Osteoblast (primary cell): ENCODE measurements at regions not wholly inside any gene's neighbourhood (a gene's known extent, or its start where the extent isn't known, plus 50 kb on each side); places are given as distances from the start of the nearest gene placed in this dataset.
"Not testable (repeated sequence)": the region's sequence is repeated elsewhere in the genome, so short reads cannot be mapped to it uniquely, and the experiment has no call there.

ENCODE experiments used
- DNase-seq: peaks from one replicate; pipeline ENCODE4 v3.0.0; 2011; ENCODE audit warnings: low spot score, mixed read lengths; ENCODE audit not compliant: insufficient read length; ENCODE audit errors: missing footprints
- H2AFZ ChIP-seq: 2 replicates; pipeline ENCODE4 v1.6.0; 2011; ENCODE audit warnings: mild to moderate bottlenecking, low read length
- H3K27ac ChIP-seq: 2 replicates; pipeline ENCODE4 v1.5.1; 2011; ENCODE audit warnings: mild to moderate bottlenecking, low read depth, low read length, moderate library complexity
- H3K27me3 ChIP-seq: 2 replicates; pipeline ENCODE4 v1.6.0; 2012; ENCODE audit warnings: mild to moderate bottlenecking, control low read depth, inconsistent platforms, low read length, moderate library complexity; ENCODE audit not compliant: insufficient read depth
- H3K36me3 ChIP-seq: 2 replicates; pipeline ENCODE4 v1.5.1; 2011; ENCODE audit warnings: mild to moderate bottlenecking, low read length, control low read depth, moderate library complexity; ENCODE audit not compliant: insufficient read depth
- H3K4me1 ChIP-seq: 2 replicates; pipeline ENCODE4 v1.5.1; 2011; ENCODE audit warnings: mild to moderate bottlenecking, low read length, control low read depth, moderate library complexity; ENCODE audit not compliant: insufficient read depth
- H3K4me2 ChIP-seq: 2 replicates; pipeline ENCODE4 v1.6.0; 2011; ENCODE audit warnings: mild to moderate bottlenecking, low read length; ENCODE audit not compliant: insufficient read depth
- H3K4me3 ChIP-seq: fragments of 200-600 bp; sonication (generic); 3 replicates; pipeline ENCODE4 v1.5.1; 2012; ENCODE audit warnings: mild to moderate bottlenecking, low read length, inconsistent platforms; ENCODE audit not compliant: insufficient read depth
- H3K79me2 ChIP-seq: 2 replicates; pipeline ENCODE4 v1.6.0; 2012; ENCODE audit warnings: mild to moderate bottlenecking, low read length, control low read depth, inconsistent platforms; ENCODE audit not compliant: insufficient read depth
- H3K9me3 ChIP-seq: 2 replicates; pipeline ENCODE4 v1.5.1; 2011; ENCODE audit warnings: low read depth, low read length, control low read depth
- H4K20me1 ChIP-seq: 2 replicates; pipeline ENCODE4 v1.6.0; 2012; ENCODE audit warnings: mild to moderate bottlenecking, low read length, control low read depth; ENCODE audit not compliant: insufficient read depth
- TF ChIP-seq, protein P1 (sequence below): IDR thresholded peaks from 2 replicates; pipeline ENCODE4 v1.5.1; 2011; ENCODE audit warnings: mild to moderate bottlenecking, low read depth, low read length, moderate library complexity; ENCODE audit errors: extremely low read depth

DNA sequence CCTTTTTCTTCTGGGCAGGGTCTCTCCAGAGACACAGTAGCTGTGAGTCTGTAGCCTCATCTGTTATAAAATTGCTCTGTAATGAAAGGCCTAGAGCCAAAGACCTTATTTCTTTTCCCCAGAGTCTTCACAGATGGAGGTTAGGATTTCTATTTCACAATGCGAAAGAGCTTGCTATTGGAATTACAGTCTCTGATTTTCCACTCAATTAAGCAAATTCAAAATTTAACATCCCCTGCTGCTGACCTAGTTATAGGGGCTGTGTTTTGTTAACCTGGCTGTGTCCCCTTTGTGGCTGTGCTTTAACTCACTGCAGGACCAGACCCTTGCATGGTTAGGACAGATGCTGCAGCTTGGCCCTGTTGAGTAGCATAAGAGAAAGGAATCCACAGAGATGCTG is 190.3 kb upstream of the NMUR2 start:
- H2AFZ ChIP-seq, result no peak overlapping the region
- H4K20me1 ChIP-seq, result no peaks in the 10 kb centered on the region
- H3K36me3 ChIP-seq, result no peaks in the 10 kb centered on the region
- no peaks in the 10 kb centered on the region for H3K79me2 ChIP-seq
- no peak overlapping the region for H3K27ac ChIP-seq
- no peaks in the 10 kb centered on the region for H3K27me3 ChIP-seq
- no peaks in the 10 kb centered on the region for H3K4me1 ChIP-seq
- DNase-seq, result no peak
- H3K9me3 ChIP-seq, result no peaks in the 10 kb centered on the region
- TF ChIP-seq, protein P1, sequence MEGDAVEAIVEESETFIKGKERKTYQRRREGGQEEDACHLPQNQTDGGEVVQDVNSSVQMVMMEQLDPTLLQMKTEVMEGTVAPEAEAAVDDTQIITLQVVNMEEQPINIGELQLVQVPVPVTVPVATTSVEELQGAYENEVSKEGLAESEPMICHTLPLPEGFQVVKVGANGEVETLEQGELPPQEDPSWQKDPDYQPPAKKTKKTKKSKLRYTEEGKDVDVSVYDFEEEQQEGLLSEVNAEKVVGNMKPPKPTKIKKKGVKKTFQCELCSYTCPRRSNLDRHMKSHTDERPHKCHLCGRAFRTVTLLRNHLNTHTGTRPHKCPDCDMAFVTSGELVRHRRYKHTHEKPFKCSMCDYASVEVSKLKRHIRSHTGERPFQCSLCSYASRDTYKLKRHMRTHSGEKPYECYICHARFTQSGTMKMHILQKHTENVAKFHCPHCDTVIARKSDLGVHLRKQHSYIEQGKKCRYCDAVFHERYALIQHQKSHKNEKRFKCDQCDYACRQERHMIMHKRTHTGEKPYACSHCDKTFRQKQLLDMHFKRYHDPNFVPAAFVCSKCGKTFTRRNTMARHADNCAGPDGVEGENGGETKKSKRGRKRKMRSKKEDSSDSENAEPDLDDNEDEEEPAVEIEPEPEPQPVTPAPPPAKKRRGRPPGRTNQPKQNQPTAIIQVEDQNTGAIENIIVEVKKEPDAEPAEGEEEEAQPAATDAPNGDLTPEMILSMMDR, result no peak
- no peak overlapping the region for H3K4me3 ChIP-seq
- no peak overlapping the region for H3K4me2 ChIP-seq

DNA sequence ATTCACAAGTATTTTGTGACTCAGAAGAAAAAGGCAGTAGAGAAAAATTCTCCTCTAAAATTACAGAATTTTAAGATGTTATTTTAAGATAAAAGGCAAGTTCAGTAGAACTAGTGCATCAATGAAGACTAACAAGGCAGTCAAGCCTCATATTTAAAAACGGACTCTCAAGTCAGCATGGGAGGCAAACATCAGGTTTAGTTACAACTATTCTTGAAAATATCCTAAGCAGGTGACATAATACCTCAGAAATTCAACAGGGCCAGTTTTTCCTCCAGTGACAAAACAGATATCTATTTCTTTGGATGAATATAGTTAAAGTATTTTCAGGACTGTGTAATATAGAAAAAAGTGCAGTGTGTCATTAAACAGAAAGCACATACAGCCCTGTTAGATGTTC is 194.0 kb upstream of the NMUR2 start:
- no peak overlapping the region for H3K27ac ChIP-seq
- TF ChIP-seq, protein P1, result no peak
- no peak overlapping the region for H2AFZ ChIP-seq
- no peaks in the 10 kb centered on the region for H3K27me3 ChIP-seq
- no peaks in the 10 kb centered on the region for H3K79me2 ChIP-seq
- no peaks in the 10 kb centered on the region for H3K9me3 ChIP-seq
- no peak overlapping the region for H3K4me3 ChIP-seq
- H3K36me3 ChIP-seq, result no peaks in the 10 kb centered on the region
- no peaks in the 10 kb centered on the region for H3K4me1 ChIP-seq
- no peak overlapping the region for H3K4me2 ChIP-seq
- no peaks in the 10 kb centered on the region for H4K20me1 ChIP-seq
- DNase-seq, result no peak

- Histone ChIP-seq H3K4me2 (no peak overlapping the region), H3K79me2 (no peaks in the 10 kb centered on the region), H4K20me1 (no peaks in the 10 kb centered on the region), H3K36me3 (no peaks in the 10 kb centered on the region), H3K4me1 (no peaks in the 10 kb centered on the region), H3K27ac (no peak overlapping the region), H3K4me3 (no peak overlapping the region), H3K27me3 (no peaks in the 10 kb centered on the region), H3K9me3 (no peaks in the 10 kb centered on the region), H2AFZ (no peak overlapping the region)
- TF ChIP-seq, protein P1, result no peak
- no peak for DNase-seq
Observed at GRCh38 chr5:152601806-152602732, 197.0 kb upstream of the NMUR2 start.

DNA sequence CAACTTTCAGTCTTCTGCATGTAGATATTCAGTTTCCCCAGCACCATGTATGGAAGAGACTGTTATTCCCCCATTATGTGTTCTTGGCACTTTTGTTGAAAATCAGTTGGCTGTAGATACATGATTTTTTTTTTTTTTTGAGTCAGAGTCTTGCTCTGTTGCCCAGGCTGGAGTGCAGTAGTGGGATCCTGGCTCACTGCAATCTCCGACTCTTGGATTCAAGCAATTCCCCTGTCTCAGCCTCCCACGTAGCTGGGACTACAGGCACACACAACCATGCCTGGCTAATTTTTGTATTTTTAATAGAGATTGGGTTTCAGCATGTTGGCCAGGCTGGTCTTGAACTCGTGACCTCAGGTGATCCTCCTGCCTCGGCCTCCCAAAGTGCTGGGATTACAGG is 201.0 kb upstream of the NMUR2 start:
- not testable (repeated sequence) for H3K36me3 ChIP-seq, H2AFZ ChIP-seq, H3K4me2 ChIP-seq, H3K27ac ChIP-seq, H3K4me1 ChIP-seq, H4K20me1 ChIP-seq, DNase-seq, H3K79me2 ChIP-seq, H3K4me3 ChIP-seq, H3K9me3 ChIP-seq, H3K27me3 ChIP-seq
